HEK293T (cell line): ENCODE measurements at regions not wholly inside any gene's neighbourhood (a gene's known extent, or its start where the extent isn't known, plus 50 kb on each side); places are given as distances from the start of the nearest gene placed in this dataset.
"Not testable (repeated sequence)": the region's sequence is repeated elsewhere in the genome, so short reads cannot be mapped to it uniquely, and the experiment has no call there.

ENCODE experiments used
- ARNT ChIP-seq: fragments of 450-650 bp; IDR thresholded peaks from 2 replicates; pipeline ENCODE4 v1.6.1; 2017; ENCODE audit warnings: mild to moderate bottlenecking
- FOXA1 ChIP-seq: fragments of 450-650 bp; IDR thresholded peaks from 2 replicates; pipeline ENCODE4 v1.6.1; 2016; ENCODE audit warnings: mild to moderate bottlenecking
- FOXK2 ChIP-seq: fragments of 450-650 bp; IDR thresholded peaks from 2 replicates; pipeline ENCODE4 v1.6.1; 2016; ENCODE audit warnings: mild to moderate bottlenecking
- HDGF ChIP-seq: fragments of 450-650 bp; IDR thresholded peaks from 2 replicates; pipeline ENCODE4 v1.6.1; 2017; ENCODE audit warnings: antibody characterized with exemption, borderline replicate concordance
- LEF1 ChIP-seq: fragments of 450-650 bp; IDR thresholded peaks from 2 replicates; pipeline ENCODE4 v1.6.1; 2017; ENCODE audit warnings: mild to moderate bottlenecking, borderline replicate concordance
- NFRKB ChIP-seq: fragments of 450-650 bp; IDR thresholded peaks from 2 replicates; pipeline ENCODE4 v1.6.1; 2016; ENCODE audit warnings: mild to moderate bottlenecking, moderate library complexity
- PKNOX1 ChIP-seq: fragments of 450-650 bp; IDR thresholded peaks from 2 replicates; pipeline ENCODE4 v1.6.1; 2016
- SP1 ChIP-seq: fragments of 450-650 bp; IDR thresholded peaks from 2 replicates; pipeline ENCODE4 v1.6.1; 2017
- TARDBP ChIP-seq: fragments of 450-650 bp; IDR thresholded peaks from 2 replicates; pipeline ENCODE4 v1.6.1; 2016
- ZNF384 ChIP-seq: fragments of 450-650 bp; IDR thresholded peaks from 2 replicates; pipeline ENCODE4 v1.6.1; 2016

- not testable (repeated sequence) for TF ChIP-seq ZNF384, FOXK2, HDGF, ARNT, SP1, NFRKB, TARDBP, PKNOX1, FOXA1, LEF1
These were observed 474.9 kb downstream of the IRS2 start for GRCh38 chr13:109311431-109311976.
